AG04449 (cell line): ENCODE measurements at regions not wholly inside any gene's neighbourhood (a gene's known extent, or its start where the extent isn't known, plus 50 kb on each side); places are given as distances from the start of the nearest gene placed in this dataset.

Experiments
- CTCF ChIA-PET: fragments of 350-600 bp; formaldehyde crosslinking; extraction: SDS; loops from one replicate; lab custom pipeline; 2021; ENCODE audit warnings: antibody characterized with exemption; lab: Yijun Ruan, JAX
- POLR2A ChIA-PET: fragments of 400-600, 350-600 bp; formaldehyde crosslinking; extraction: SDS; loops from one replicate; lab custom pipeline; 2020; ENCODE audit warnings: antibody characterized with exemption, inconsistent platforms; lab: Yijun Ruan, JAX
- DNase-seq: peaks from one replicate; pipeline ENCODE4 v3.0.0-alpha.2; 2010; ENCODE audit warnings: low read depth, low spot score
- H3K4me3 ChIP-seq: 2 replicates; pipeline ENCODE4 v1.5.1; 2011; ENCODE audit warnings: low read depth, mild to moderate bottlenecking, control low read depth, low read length
- CTCF ChIP-seq: IDR thresholded peaks from one replicate; pipeline ENCODE4 v1.5.1; 2011; ENCODE audit warnings: mild to moderate bottlenecking, moderate library complexity, low read length, control low read depth, inconsistent platforms; ENCODE audit not compliant: insufficient read depth; ENCODE audit errors: missing control alignments

GRCh38 chr3:72698154-72698917 is 149.9 kb downstream of the SHQ1 start:
- POLR2A ChIA-PET = no interaction called here
- CTCF ChIA-PET = interaction anchor here (0.6 to 1.2 kb wide), 3 partner anchors 32 to 142 kb away, joined by 3 to 4 read pairs (median 3); no protein-coding TSS in a partner anchor
- H3K4me3 ChIP-seq = no peak overlapping the region
- no peak for DNase-seq
- no peak for TF ChIP-seq CTCF

- DNase-seq = no peak
- TF ChIP-seq CTCF = no peak
These were observed 150.5 kb downstream of the SHQ1 start for GRCh38 chr3:72697717-72698116.

GRCh38 chr3:72696815-72697214 is 151.4 kb downstream of the SHQ1 start:
- DNase-seq = no peak
- CTCF ChIA-PET = interaction anchor here (1.1 kb wide), 1 partner anchor 31 kb away, joined by 6 read pairs; no protein-coding TSS in a partner anchor
- no peak for TF ChIP-seq CTCF
- no peak overlapping the region for H3K4me3 ChIP-seq
- POLR2A ChIA-PET = no interaction called here

More at GRCh38 chr3:72697717-72698116, 150.5 kb downstream of the SHQ1 start:
- CTCF ChIA-PET = no interaction called here
- POLR2A ChIA-PET = no interaction called here
- no peak overlapping the region for H3K4me3 ChIP-seq

- no peak overlapping the region for H3K4me3 ChIP-seq
- DNase-seq = no peak
- ChIA-PET POLR2A (no interaction called here), CTCF (no interaction called here)
- no peak for TF ChIP-seq CTCF
These were observed 153.8 kb downstream of the SHQ1 start for GRCh38 chr3:72694398-72694797.

- CTCF ChIA-PET = no interaction called here
- DNase-seq = no peak
- POLR2A ChIA-PET = no interaction called here
- H3K4me3 ChIP-seq = no peak overlapping the region
- no peak for TF ChIP-seq CTCF
These were observed 155.3 kb downstream of the SHQ1 start for GRCh38 chr3:72692990-72693389.

GRCh38 chr3:72690629-72691028 is 157.6 kb downstream of the SHQ1 start:
- POLR2A ChIA-PET = no interaction called here
- TF ChIP-seq CTCF = no peak
- no peak overlapping the region for H3K4me3 ChIP-seq
- DNase-seq = no peak
- CTCF ChIA-PET = interaction anchor here (1.5 kb wide), 1 partner anchor 25 kb away, joined by 3 read pairs; no protein-coding TSS in a partner anchor
